Kidney (tissue), 13 donors: ENCODE measurements at regions not wholly inside any gene's neighbourhood (a gene's known extent, or its start where the extent isn't known, plus 50 kb on each side); places are given as distances from the start of the nearest gene placed in this dataset.

Experiments
- DNase-seq, 5 donors: peaks; one replicate each; pipeline ENCODE4 v3.0.0-alpha.2; 2013 to 2020
- FAIRE-seq: peaks from 2 replicates; lab custom pipeline; 2012; peaks lifted over from hg19 to GRCh38; lab: Jason Lieb, UNC
- H3K27ac ChIP-seq, 2 donors: one replicate each; pipeline ENCODE4 v1.7.0; 2013; ENCODE audit warnings: low read depth in 2 of 2, low read length in 2 of 2, inconsistent platforms in 1 of 2
- H3K27me3 ChIP-seq: one replicate; pipeline ENCODE4 v1.7.1; 2013; ENCODE audit warnings: low read length, inconsistent platforms; ENCODE audit not compliant: control insufficient read depth, insufficient read depth
- H3K36me3 ChIP-seq, 3 donors: one replicate each; pipeline versions ENCODE4 v1.7.0 to v1.7.1; 2013; ENCODE audit warnings: low read length in 3 of 3, control low read depth in 1 of 3, inconsistent platforms in 1 of 3; ENCODE audit not compliant: insufficient read depth in 3 of 3, control insufficient read depth in 2 of 3
- H3K4me1 ChIP-seq, 3 donors: one replicate each; pipeline versions ENCODE4 v1.7.0 to v1.7.1; 2013; ENCODE audit warnings: low read length in 3 of 3, inconsistent platforms in 1 of 3, low read depth in 1 of 3; ENCODE audit not compliant: control insufficient read depth in 2 of 3, insufficient read depth in 2 of 3
- H3K4me3 ChIP-seq, 3 donors: one replicate each; pipeline versions ENCODE4 v1.7.0 to v1.8.1; 2013; ENCODE audit warnings: low read length in 3 of 3, control low read depth in 1 of 3, inconsistent platforms in 1 of 3
- H3K9ac ChIP-seq, 3 donors: one replicate each; pipeline versions ENCODE4 v1.7.0 to v1.7.1; 2013; ENCODE audit warnings: low read length in 3 of 3, control low read depth in 1 of 3, inconsistent platforms in 1 of 3
- H3K9me3 ChIP-seq, 3 donors: one replicate each; pipeline versions ENCODE4 v1.7.0 to v1.7.1; 2013; ENCODE audit warnings: low read length in 3 of 3, control low read depth in 1 of 3, inconsistent platforms in 1 of 3; ENCODE audit not compliant: control insufficient read depth in 2 of 3, insufficient read depth in 1 of 3
- intact Hi-C: fragments of 100-400 bp; cut with DNase I; formaldehyde crosslinking; loops from one replicate; pipeline ENCODE4 v1.11.1; 2022
- TF ChIP-seq, protein P1 (sequence below): IDR thresholded peaks from 3 replicates; pipeline ENCODE4 v1.5.1; 2012; ENCODE audit warnings: mild to moderate bottlenecking, moderate library complexity, borderline replicate concordance; ENCODE audit not compliant: insufficient read depth; ENCODE audit errors: extremely low read depth
- donor health status: control.
- donor health status: control.
- donor health status: control.
- donor health status: control.
- donor health status: control.
- donor health status: DM: yes; HTN: yes; CAD: no.
- donor health status: Normal renal cell carcinoma (clear cell type).

DNA sequence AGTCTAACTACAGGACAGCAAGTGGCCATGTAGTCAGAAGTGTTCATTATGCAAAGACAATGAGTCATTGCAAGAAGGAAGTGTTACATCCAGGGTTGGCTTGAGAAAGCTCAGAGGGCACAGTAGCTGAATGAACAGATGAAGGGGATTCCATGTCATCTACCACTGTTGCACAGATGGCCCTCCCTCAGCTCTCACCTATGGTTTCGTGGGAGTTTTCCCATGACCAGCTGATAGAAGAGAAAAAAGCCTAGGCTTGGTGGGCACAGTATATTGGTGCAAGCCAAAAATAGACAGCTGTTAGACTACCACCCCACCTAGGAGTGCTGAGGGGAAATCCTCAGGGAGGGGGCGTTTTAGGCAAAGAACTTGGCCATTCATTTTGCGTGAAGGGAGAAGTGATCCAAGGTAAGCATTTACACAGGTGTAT lies 217.0 kb downstream of the DMRT2 start:
- no peaks in the 10 kb centered on the region for H3K9me3 ChIP-seq
- TF ChIP-seq, protein P1, sequence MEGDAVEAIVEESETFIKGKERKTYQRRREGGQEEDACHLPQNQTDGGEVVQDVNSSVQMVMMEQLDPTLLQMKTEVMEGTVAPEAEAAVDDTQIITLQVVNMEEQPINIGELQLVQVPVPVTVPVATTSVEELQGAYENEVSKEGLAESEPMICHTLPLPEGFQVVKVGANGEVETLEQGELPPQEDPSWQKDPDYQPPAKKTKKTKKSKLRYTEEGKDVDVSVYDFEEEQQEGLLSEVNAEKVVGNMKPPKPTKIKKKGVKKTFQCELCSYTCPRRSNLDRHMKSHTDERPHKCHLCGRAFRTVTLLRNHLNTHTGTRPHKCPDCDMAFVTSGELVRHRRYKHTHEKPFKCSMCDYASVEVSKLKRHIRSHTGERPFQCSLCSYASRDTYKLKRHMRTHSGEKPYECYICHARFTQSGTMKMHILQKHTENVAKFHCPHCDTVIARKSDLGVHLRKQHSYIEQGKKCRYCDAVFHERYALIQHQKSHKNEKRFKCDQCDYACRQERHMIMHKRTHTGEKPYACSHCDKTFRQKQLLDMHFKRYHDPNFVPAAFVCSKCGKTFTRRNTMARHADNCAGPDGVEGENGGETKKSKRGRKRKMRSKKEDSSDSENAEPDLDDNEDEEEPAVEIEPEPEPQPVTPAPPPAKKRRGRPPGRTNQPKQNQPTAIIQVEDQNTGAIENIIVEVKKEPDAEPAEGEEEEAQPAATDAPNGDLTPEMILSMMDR, result no peak
- H3K4me1 ChIP-seq, result no peaks in the 10 kb centered on the region
- H3K27me3 ChIP-seq, result no peaks in the 10 kb centered on the region
- no peak for FAIRE-seq
- H3K36me3 ChIP-seq, result no peaks in the 10 kb centered on the region
- no peak overlapping the region for H3K9ac ChIP-seq
- intact Hi-C loops, result no loop called here
- H3K27ac ChIP-seq, result no peak overlapping the region
- DNase-seq, result no peak
- H3K4me3 ChIP-seq, result no peak overlapping the region

DNA sequence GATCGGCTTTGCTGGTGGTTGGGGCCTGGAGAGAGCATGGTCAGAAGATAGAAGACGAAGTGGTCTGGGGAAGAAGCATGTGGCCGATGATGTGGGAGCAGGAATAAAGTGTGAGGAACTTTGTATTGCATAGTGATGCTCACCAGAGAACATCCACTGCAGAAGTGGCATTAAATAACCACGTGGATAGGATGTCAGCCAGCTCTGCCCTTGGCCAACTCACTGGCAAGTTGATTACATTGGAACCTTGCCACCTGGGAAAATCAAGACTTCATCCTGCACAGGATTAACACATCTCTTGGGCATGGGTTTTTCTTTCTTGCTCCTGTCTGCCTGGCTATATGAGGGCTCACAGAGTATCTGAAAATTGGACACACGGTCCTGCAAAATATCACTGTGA lies 217.4 kb downstream of the DMRT2 start:
- Histone ChIP-seq H3K9ac (no peak overlapping the region), H3K27me3 (no peaks in the 10 kb centered on the region), H3K36me3 (no peaks in the 10 kb centered on the region), H3K9me3 (no peaks in the 10 kb centered on the region), H3K27ac (no peak overlapping the region), H3K4me1 (no peaks in the 10 kb centered on the region), H3K4me3 (no peak overlapping the region)
- DNase-seq (no peak), FAIRE-seq (no peak)
- TF ChIP-seq, protein P1, result no peak
- intact Hi-C loops, result no loop called here

DNA sequence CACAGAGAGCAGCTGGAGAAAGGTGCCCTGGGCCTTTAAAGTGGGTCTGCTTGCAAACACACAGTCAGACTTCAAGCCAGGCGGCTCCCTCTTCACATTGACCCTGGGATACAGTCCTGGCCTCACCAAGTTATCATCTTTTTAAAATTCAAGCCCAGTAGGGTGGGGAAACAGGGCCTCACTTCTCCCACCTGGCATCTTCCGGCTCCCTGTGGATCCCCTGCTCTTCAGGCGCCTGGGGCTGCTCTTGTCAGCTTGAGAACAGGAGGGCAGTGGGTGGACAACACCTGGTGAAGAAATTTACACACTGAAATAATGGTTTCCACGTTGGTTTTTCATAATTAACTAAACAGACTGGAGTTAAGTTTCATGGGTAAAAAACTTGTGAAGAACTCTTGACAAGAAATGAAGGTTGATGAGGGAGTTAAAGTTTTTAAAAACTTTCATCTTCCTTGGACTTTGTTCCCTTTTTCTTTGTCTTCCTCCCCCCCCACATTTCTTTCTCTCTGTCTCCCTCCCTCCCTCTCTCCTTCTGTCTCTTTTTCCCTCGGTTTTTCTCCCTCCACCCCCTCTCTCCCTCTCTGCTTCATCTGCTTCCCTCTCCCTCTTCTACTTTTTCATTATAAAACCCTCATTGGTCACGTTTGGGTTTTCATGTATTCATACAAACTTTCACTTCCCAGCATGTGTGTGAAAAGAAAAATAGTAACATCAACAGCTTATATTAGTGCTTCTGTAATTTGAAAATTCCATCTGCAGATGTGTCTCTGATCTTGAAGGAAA lies 219.6 kb downstream of the DMRT2 start:
- Histone ChIP-seq H3K27me3 (no peaks in the 10 kb centered on the region), H3K9me3 (no peaks in the 10 kb centered on the region), H3K4me1 (no peaks in the 10 kb centered on the region), H3K9ac (no peak overlapping the region), H3K27ac (no peak overlapping the region), H3K36me3 (no peaks in the 10 kb centered on the region), H3K4me3 (no peak overlapping the region)
- TF ChIP-seq, protein P1, result no peak
- DNase-seq (no peak), FAIRE-seq (no peak)
- intact Hi-C loops, result no loop called here
